GM12864 (cell line): ENCODE measurements at regions not wholly inside any gene's neighbourhood (a gene's known extent, or its start where the extent isn't known, plus 50 kb on each side); places are given as distances from the start of the nearest gene placed in this dataset.

Source experiments
- DNase-seq: peaks from one replicate; pipeline ENCODE4 v3.0.0-alpha.2; 2011; ENCODE audit warnings: low read depth
- H3K4me3 ChIP-seq: 2 replicates; pipeline ENCODE4 v1.5.1; 2011; ENCODE audit warnings: mild to moderate bottlenecking, low read depth, low read length, control low read depth
- CTCF ChIP-seq: IDR thresholded peaks from 2 replicates; pipeline ENCODE4 v1.5.1; 2011; ENCODE audit warnings: low read depth, mild to moderate bottlenecking, moderate library complexity, low read length, control low read depth, inconsistent platforms; ENCODE audit errors: missing control alignments

- TF ChIP-seq CTCF = no peak
- DNase-seq = no peak
- H3K4me3 ChIP-seq = no peak overlapping the region
These were observed 171.7 kb downstream of the OTOR start for GRCh38 chr20:16919841-16920240.

- no peak for TF ChIP-seq CTCF
- DNase-seq = no peak
- H3K4me3 ChIP-seq = no peak overlapping the region
These were observed 174.7 kb downstream of the OTOR start for GRCh38 chr20:16922834-16923233.

- DNase-seq = no peak
- H3K4me3 ChIP-seq = no peak overlapping the region
- TF ChIP-seq CTCF = no peak
These were observed 178.7 kb downstream of the OTOR start for GRCh38 chr20:16926626-16927430.

- H3K4me3 ChIP-seq = no peak overlapping the region
- no peak for TF ChIP-seq CTCF
- no peak for DNase-seq
These were observed 181.6 kb downstream of the OTOR start for GRCh38 chr20:16929756-16930155.

- no peak overlapping the region for H3K4me3 ChIP-seq
- TF ChIP-seq CTCF = no peak
These were observed 182.5 kb downstream of the OTOR start for GRCh38 chr20:16930656-16931055.

GRCh38 chr20:16939051-16939450 is 190.9 kb downstream of the OTOR start:
- TF ChIP-seq CTCF = no peak
- DNase-seq = no peak

More at GRCh38 chr20:16930656-16931055, 182.5 kb downstream of the OTOR start:
- DNase-seq = no peak

GRCh38 chr20:16940701-16941100 is 192.5 kb downstream of the OTOR start:
- H3K4me3 ChIP-seq = no peak overlapping the region
- TF ChIP-seq CTCF = no peak
- no peak for DNase-seq

More at GRCh38 chr20:16939051-16939450, 190.9 kb downstream of the OTOR start:
- H3K4me3 ChIP-seq = no peak overlapping the region
